IMR-90 (cell line): ENCODE measurements at regions not wholly inside any gene's neighbourhood (a gene's known extent, or its start where the extent isn't known, plus 50 kb on each side); places are given as distances from the start of the nearest gene placed in this dataset.

Experiments used
- ATAC-seq: fragments of 200-7000 bp; cut with Tn5 transposase; 2 replicates; pipeline ENCODE4 v1.9.1; 2020; ENCODE audit warnings: low read depth, mild to moderate bottlenecking, moderate library complexity
- BruUV-seq: library from RNA; stranded (reverse); fragments of 400-500 nt; replicated peaks from 2 replicates; lab custom pipeline; 2021; lab: Mats Ljungman, UMichigan
- CTCF ChIA-PET: fragments of 300-600 bp; formaldehyde crosslinking; extraction: SDS; loops from one replicate; lab custom pipeline; 2021; ENCODE audit warnings: antibody characterized with exemption; lab: Yijun Ruan, JAX
- POLR2A ChIA-PET: fragments of 300-600 bp; sonication (Branson Sonifier 250); formaldehyde crosslinking; loops from one replicate; lab custom pipeline; 2022; ENCODE audit warnings: antibody characterized with exemption; ENCODE audit not compliant: unreplicated experiment; lab: Charles Lee
- DNase-seq: peaks from one replicate; pipeline ENCODE4 v3.0.0; 2013
- H2AFZ ChIP-seq: replicated peaks from 2 replicates; pipeline ENCODE3; 2013; ENCODE audit warnings: low read length, mild to moderate bottlenecking; ENCODE audit not compliant: poor library complexity
- H2AK5ac ChIP-seq: 2 replicates; pipeline ENCODE4 v1.6.1; 2013; ENCODE audit warnings: low read depth, low read length, inconsistent platforms
- H2AK9ac ChIP-seq: replicated peaks from 2 replicates; pipeline ENCODE3; 2013; ENCODE audit warnings: mild to moderate bottlenecking, low read depth, low read length, moderate library complexity; ENCODE audit not compliant: poor library complexity
- H2BK120ac ChIP-seq: 2 replicates; pipeline ENCODE4 v1.6.1; 2013; ENCODE audit warnings: low read depth, low read length, inconsistent platforms
- H2BK15ac ChIP-seq: 3 replicates; pipeline ENCODE4 v1.6.1; 2013; ENCODE audit warnings: low read depth, low read length, inconsistent platforms
- H2BK20ac ChIP-seq: 2 replicates; pipeline ENCODE4 v1.6.1; 2013; ENCODE audit warnings: low read depth, mild to moderate bottlenecking, inconsistent platforms, low read length, moderate library complexity
- H2BK5ac ChIP-seq: 2 replicates; pipeline ENCODE4 v1.6.1; 2013; ENCODE audit warnings: mild to moderate bottlenecking, low read depth, low read length, inconsistent platforms; ENCODE audit not compliant: poor library complexity, severe bottlenecking
- H3K14ac ChIP-seq: replicated peaks from 2 replicates; pipeline ENCODE4 v1.6.1; 2013; ENCODE audit warnings: low read depth, low read length, inconsistent platforms
- H3K18ac ChIP-seq: 2 replicates; pipeline ENCODE4 v1.6.1; 2013; ENCODE audit warnings: low read depth, low read length, control low read depth
- H3K23ac ChIP-seq: 2 replicates; pipeline ENCODE4 v1.6.1; 2013; ENCODE audit warnings: low read depth, low read length, inconsistent platforms
- H3K27ac ChIP-seq: 2 replicates; pipeline ENCODE4 v1.5.1; 2013; ENCODE audit warnings: mild to moderate bottlenecking, control low read depth, low read length; ENCODE audit not compliant: insufficient read depth
- H3K27me3 ChIP-seq: 2 replicates; pipeline ENCODE4 v1.6.1; 2013; ENCODE audit warnings: low read length; ENCODE audit not compliant: control insufficient read depth, insufficient read depth
- H3K36me3 ChIP-seq: 2 replicates; pipeline ENCODE4 v1.6.1; 2013; ENCODE audit warnings: low read length, mixed read lengths; ENCODE audit not compliant: control insufficient read depth, insufficient read depth
- H3K4ac ChIP-seq: 2 replicates; pipeline ENCODE4 v1.6.1; 2013; ENCODE audit warnings: low read depth, low read length, inconsistent platforms
- H3K4me1 ChIP-seq: 2 replicates; pipeline ENCODE4 v1.6.1; 2013; ENCODE audit warnings: low read length, mixed read lengths; ENCODE audit not compliant: control insufficient read depth, insufficient read depth
- H3K4me2 ChIP-seq: 2 replicates; pipeline ENCODE4 v1.6.1; 2013; ENCODE audit warnings: low read depth, mild to moderate bottlenecking, control low read depth, low read length, moderate library complexity
- H3K4me3 ChIP-seq: 2 replicates; pipeline ENCODE4 v1.5.1; 2013; ENCODE audit warnings: low read depth, mild to moderate bottlenecking, control low read depth, low read length, moderate library complexity; ENCODE audit not compliant: insufficient read depth
- H3K56ac ChIP-seq: 2 replicates; pipeline ENCODE4 v1.6.1; 2013; ENCODE audit warnings: low read length, inconsistent platforms; ENCODE audit not compliant: insufficient read depth; ENCODE audit errors: extremely low read depth
- H3K79me1 ChIP-seq, 2 experiments: 2 replicates each; pipeline ENCODE4 v1.6.1; 2013; ENCODE audit warnings: low read length in 2 of 2, inconsistent platforms in 1 of 2, low read depth in 1 of 2
- H3K9ac ChIP-seq: 2 replicates; pipeline ENCODE4 v1.6.1; 2013; ENCODE audit warnings: low read depth, low read length, control low read depth
- H3K9me1 ChIP-seq: 2 replicates; pipeline ENCODE4 v1.6.1; 2013; ENCODE audit warnings: low read length, inconsistent platforms; ENCODE audit not compliant: insufficient read depth
- H3K9me3 ChIP-seq: 2 replicates; pipeline ENCODE4 v1.6.1; 2013; ENCODE audit warnings: low read length; ENCODE audit not compliant: control insufficient read depth, insufficient read depth
- H4K20me1 ChIP-seq: 2 replicates; pipeline ENCODE4 v1.6.1; 2013; ENCODE audit warnings: low read length, inconsistent platforms; ENCODE audit not compliant: insufficient read depth
- H4K5ac ChIP-seq: 2 replicates; pipeline ENCODE4 v1.6.1; 2013; ENCODE audit warnings: mild to moderate bottlenecking, low read depth, low read length, control low read depth
- H4K8ac ChIP-seq, 2 experiments: 2 replicates each; pipeline ENCODE4 v1.6.1; 2013; ENCODE audit warnings: low read depth in 2 of 2, low read length in 2 of 2, control low read depth in 1 of 2, inconsistent platforms in 1 of 2
- H4K91ac ChIP-seq: 2 replicates; pipeline ENCODE4 v1.6.1; 2013; ENCODE audit warnings: low read depth, low read length, inconsistent platforms; ENCODE audit not compliant: insufficient read depth
- BHLHE40 ChIP-seq: fragments of 150-350 bp; IDR thresholded peaks from 2 replicates; pipeline ENCODE4 v1.6.1; 2016; ENCODE audit warnings: mild to moderate bottlenecking, low read depth, low read length
- MAFK ChIP-seq: IDR thresholded peaks from 2 replicates; pipeline ENCODE4 v1.6.1; 2012; ENCODE audit warnings: low read depth, low read length, improper control_type of control experiment
- MXI1 ChIP-seq: IDR thresholded peaks from 2 replicates; pipeline ENCODE4 v1.6.1; 2012; ENCODE audit warnings: low read depth, mild to moderate bottlenecking, low read length, moderate library complexity, borderline replicate concordance
- POLR2A ChIP-seq: IDR thresholded peaks from 2 replicates; pipeline ENCODE4 v1.6.1; 2012; ENCODE audit warnings: mild to moderate bottlenecking, low read depth, low read length
- WGBS, 2 experiments: methylation state at CpG; one replicate each; pipeline versions ENCODE4 v1.1.5 to v1.1.7; 2013; ENCODE audit warnings: missing lambda C conversion rate in 2 of 2; ENCODE audit not compliant: insufficient read length in 1 of 2; ENCODE audit errors: extremely low coverage in 2 of 2; 5-methylcytosine and 5-hydroxymethylcytosine counted together
- dilution Hi-C: fragments of 300-500 bp; cut with HindIII; formaldehyde crosslinking; loops from one replicate; pipeline ENCODE4 v1.14.3; 2018; ENCODE audit warnings: low sequenced_read_pairs; ENCODE audit not compliant: unreplicated experiment
- in situ Hi-C: fragments of 300-500 bp; cut with MboI; formaldehyde crosslinking; loops from 3 replicates; pipeline ENCODE4 v1.14.3; 2019; ENCODE audit warnings: low sequenced_read_pairs, inconsistent platforms, mixed read lengths
- intact Hi-C: fragments of 100-400 bp; cut with micrococcal nuclease; formaldehyde crosslinking; loops from 2 replicates; pipeline ENCODE4 v1.10.0; 2022
- TF ChIP-seq, protein P1 (sequence below): conservative IDR thresholded peaks from 2 replicates; pipeline ENCODE4 v1.5.1; 2012; ENCODE audit warnings: mild to moderate bottlenecking, low read depth, low read length, improper control_type of control experiment
- TF ChIP-seq, protein P2 (sequence below): fragments of 150-350 bp; IDR thresholded peaks from 2 replicates; pipeline ENCODE4 v1.6.1; 2017; ENCODE audit warnings: mild to moderate bottlenecking, antibody characterized with exemption, low read length, low read depth

- dilution Hi-C loops (no loop called here), in situ Hi-C loops (no loop called here), intact Hi-C loops (no loop called here)
- Histone ChIP-seq H3K9ac (no peak overlapping the region), H3K18ac (no peak overlapping the region), H3K27ac (no peak overlapping the region), H2AK5ac (no peak overlapping the region), H2AK9ac (no peak overlapping the region), H4K91ac (no peak overlapping the region), H2BK5ac (no peak overlapping the region), H3K4me3 (no peak overlapping the region), H2BK15ac (no peak overlapping the region), H4K20me1 (no peaks in the 10 kb centered on the region), H3K9me1 (no peaks in the 10 kb centered on the region), H4K8ac (no peak overlapping the region), H3K79me1 (no peaks in the 10 kb centered on the region), H3K23ac (no peak overlapping the region), H3K36me3 (no peaks in the 10 kb centered on the region), H3K4me2 (no peak overlapping the region), H3K14ac (no peak overlapping the region), H2BK120ac (no peak overlapping the region), H4K5ac (no peak overlapping the region), H3K4ac (no peak overlapping the region), H2BK20ac (no peak overlapping the region), H3K9me3 (no peaks in the 10 kb centered on the region), H3K56ac (no peak overlapping the region), H3K27me3 (no peaks in the 10 kb centered on the region), H3K4me1 (no peaks in the 10 kb centered on the region), H2AFZ (no peak overlapping the region)
- ATAC-seq (no peak), DNase-seq (no peak)
- TF ChIP-seq, protein P1, sequence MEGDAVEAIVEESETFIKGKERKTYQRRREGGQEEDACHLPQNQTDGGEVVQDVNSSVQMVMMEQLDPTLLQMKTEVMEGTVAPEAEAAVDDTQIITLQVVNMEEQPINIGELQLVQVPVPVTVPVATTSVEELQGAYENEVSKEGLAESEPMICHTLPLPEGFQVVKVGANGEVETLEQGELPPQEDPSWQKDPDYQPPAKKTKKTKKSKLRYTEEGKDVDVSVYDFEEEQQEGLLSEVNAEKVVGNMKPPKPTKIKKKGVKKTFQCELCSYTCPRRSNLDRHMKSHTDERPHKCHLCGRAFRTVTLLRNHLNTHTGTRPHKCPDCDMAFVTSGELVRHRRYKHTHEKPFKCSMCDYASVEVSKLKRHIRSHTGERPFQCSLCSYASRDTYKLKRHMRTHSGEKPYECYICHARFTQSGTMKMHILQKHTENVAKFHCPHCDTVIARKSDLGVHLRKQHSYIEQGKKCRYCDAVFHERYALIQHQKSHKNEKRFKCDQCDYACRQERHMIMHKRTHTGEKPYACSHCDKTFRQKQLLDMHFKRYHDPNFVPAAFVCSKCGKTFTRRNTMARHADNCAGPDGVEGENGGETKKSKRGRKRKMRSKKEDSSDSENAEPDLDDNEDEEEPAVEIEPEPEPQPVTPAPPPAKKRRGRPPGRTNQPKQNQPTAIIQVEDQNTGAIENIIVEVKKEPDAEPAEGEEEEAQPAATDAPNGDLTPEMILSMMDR, result no peak
- TF ChIP-seq MXI1, result no peak
- TF ChIP-seq, protein P2, sequence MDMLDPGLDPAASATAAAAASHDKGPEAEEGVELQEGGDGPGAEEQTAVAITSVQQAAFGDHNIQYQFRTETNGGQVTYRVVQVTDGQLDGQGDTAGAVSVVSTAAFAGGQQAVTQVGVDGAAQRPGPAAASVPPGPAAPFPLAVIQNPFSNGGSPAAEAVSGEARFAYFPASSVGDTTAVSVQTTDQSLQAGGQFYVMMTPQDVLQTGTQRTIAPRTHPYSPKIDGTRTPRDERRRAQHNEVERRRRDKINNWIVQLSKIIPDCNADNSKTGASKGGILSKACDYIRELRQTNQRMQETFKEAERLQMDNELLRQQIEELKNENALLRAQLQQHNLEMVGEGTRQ, result no peak
- TF ChIP-seq MAFK, result no peak
- TF ChIP-seq BHLHE40, result no peak
- no peak for TF ChIP-seq POLR2A
- ChIA-PET CTCF (no interaction called here), POLR2A (no interaction called here)
- BruUV-seq, result no TSS peak
- WGBS, 2 experiments, result 0% methylated on average over 1 of the region's 3 CpGs; no CpG with 5 or more reads in 1 of the 2 experiments
Measured at GRCh38 chr1:34683616-34684015, 71.2 kb upstream of the GJB5 start.
